GM10248 (cell line): ENCODE measurements at regions not wholly inside any gene's neighbourhood (a gene's known extent, or its start where the extent isn't known, plus 50 kb on each side); places are given as distances from the start of the nearest gene placed in this dataset.

Experiments used
- CTCF ChIA-PET: fragments of 300-600 bp; sonication (Branson Sonifier 250); formaldehyde crosslinking; extraction: SDS; loops from one replicate; lab custom pipeline; 2021; ENCODE audit warnings: antibody characterized with exemption; lab: Yijun Ruan, JAX
- POLR2A ChIA-PET: fragments of 350-650 bp; sonication (Branson Sonifier 250); formaldehyde crosslinking; extraction: SDS; loops from one replicate; lab custom pipeline; 2020; ENCODE audit warnings: antibody characterized with exemption; lab: Yijun Ruan, JAX
- DNase-seq: peaks from one replicate; pipeline ENCODE4 v3.0.0; 2012; ENCODE audit errors: extremely low spot score
- CTCF ChIP-seq: IDR thresholded peaks from 2 replicates; pipeline ENCODE4 v1.5.1; 2012; ENCODE audit warnings: mild to moderate bottlenecking, low read depth; ENCODE audit errors: extremely low read depth, missing control alignments, control extremely low read depth

- ChIA-PET CTCF (interaction anchor here (1.3 kb wide), 1 partner anchor 23 kb away, joined by 3 read pairs; no protein-coding TSS in a partner anchor), POLR2A (no interaction called here)
- no peak for DNase-seq
- TF ChIP-seq CTCF, result no peak
Measured at GRCh38 chr3:164459521-164460151, 618.7 kb downstream of the SI start.

GRCh38 chr3:164458986-164459385 is 619.3 kb downstream of the SI start:
- DNase-seq, result no peak
- ChIA-PET POLR2A (no interaction called here), CTCF (no interaction called here)
- TF ChIP-seq CTCF, result no peak

- DNase-seq, result no peak
- CTCF ChIA-PET, result no interaction called here
- no peak for TF ChIP-seq CTCF
- POLR2A ChIA-PET, result no interaction called here
Measured at GRCh38 chr3:164453714-164454113, 624.6 kb downstream of the SI start.

GRCh38 chr3:164452707-164453106 is 625.6 kb downstream of the SI start:
- no peak for TF ChIP-seq CTCF
- DNase-seq, result no peak
- ChIA-PET POLR2A (no interaction called here), CTCF (interaction anchor here (0.7 to 1.3 kb wide), 2 partner anchors 12 to 17 kb away, joined by 3 read pairs; no protein-coding TSS in a partner anchor)

- POLR2A ChIA-PET, result no interaction called here
Measured at GRCh38 chr3:164451072-164451910, 627.0 kb downstream of the SI start.

More at GRCh38 chr3:164451072-164451910, 627.0 kb downstream of the SI start:
- no peak for DNase-seq
- CTCF ChIA-PET, result no interaction called here
- no peak for TF ChIP-seq CTCF
